Skin epidermis (tissue), 12 donors: ENCODE measurements at regions not wholly inside any gene's neighbourhood (a gene's known extent, or its start where the extent isn't known, plus 50 kb on each side); places are given as distances from the start of the nearest gene placed in this dataset.
"Not testable (repeated sequence)": the region's sequence is repeated elsewhere in the genome, so short reads cannot be mapped to it uniquely, and the experiment has no call there.

ENCODE experiments used
- H3K27ac ChIP-seq, 21 experiments: fragments of 200-600 bp; sonication (generic) in 11 of 21; one replicate each; pipeline ENCODE4 v1.5.0; 2020; ENCODE audit warnings: mild to moderate bottlenecking in 3 of 21, inconsistent platforms in 2 of 21, moderate library complexity in 2 of 21
- H3K4me3 ChIP-seq, 7 experiments: fragments of 200-600 bp; sonication (generic) in 2 of 7; one replicate each; pipeline ENCODE4 v1.5.0; 2020; ENCODE audit warnings: inconsistent platforms in 2 of 7, mild to moderate bottlenecking in 2 of 7, moderate library complexity in 1 of 7

DNA sequence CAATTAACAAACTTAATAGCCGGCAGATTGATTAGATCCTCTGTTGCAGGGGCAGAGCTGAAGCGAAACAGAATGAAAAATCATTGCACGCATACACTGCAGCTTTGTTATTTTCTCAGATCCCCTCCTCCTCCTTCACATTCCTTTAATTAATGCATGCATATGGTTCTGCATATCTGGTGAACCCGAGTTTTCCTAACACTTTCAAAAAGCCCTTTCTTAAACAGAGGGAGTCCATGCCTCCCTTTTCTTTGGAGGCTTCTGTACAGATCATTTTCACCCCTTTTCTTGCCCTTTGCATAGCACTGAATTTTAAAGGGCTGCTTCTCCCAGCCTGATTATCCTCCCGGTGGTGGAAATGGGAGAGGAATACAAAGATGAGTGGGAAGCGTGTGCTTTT, 136.6 kb upstream of the TBCA start:
- no peak overlapping the region for H3K4me3 ChIP-seq
- no peak overlapping the region for H3K27ac ChIP-seq

DNA sequence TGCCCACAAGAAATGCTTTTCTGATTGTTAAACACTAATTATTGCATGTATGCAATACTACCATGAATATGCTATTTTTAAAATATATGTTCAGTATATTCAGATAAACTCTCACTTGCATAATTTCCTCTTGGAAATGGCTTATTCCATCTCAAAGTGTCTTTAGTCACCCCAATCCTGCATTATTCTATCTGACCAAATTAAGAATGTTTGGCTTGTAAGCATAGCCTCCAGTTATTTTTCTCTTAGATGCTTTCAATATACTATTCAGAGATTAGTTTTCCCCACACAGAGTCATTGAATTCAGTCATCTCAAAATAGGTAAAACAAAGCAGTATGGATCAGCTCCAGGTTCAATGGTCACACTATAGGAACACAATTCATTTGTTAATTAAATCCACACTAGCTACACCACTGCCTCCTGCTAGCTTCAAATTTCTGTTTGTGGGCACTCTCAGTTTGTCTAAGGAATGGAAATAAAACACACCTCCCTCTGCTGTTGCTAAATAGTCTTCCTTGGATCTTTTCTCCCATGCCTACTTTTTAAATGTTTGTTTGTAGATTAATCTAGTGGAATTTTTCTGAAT, 134.6 kb upstream of the TBCA start:
- H3K4me3 ChIP-seq = no peak overlapping the region
- H3K27ac ChIP-seq = no peak overlapping the region

DNA sequence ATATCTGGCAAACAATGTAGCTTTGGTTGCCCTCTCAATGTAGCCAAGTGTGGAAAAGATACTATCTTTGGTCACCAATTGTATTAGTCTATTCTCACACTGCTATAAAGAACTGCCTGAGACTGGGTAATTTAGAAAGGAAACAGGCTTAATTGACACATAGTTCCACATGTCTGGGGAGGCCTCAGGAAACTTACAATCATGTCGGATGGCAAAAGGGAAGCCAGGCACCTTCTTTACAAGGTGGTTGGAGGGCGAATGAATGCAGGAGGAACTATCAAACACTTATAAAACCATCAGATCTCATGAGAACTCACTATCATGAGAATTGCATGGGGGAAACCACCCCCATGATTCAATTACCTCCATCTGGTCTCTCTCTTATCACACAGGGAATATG, 133.1 kb upstream of the TBCA start:
- Histone ChIP-seq H3K27ac (no peak overlapping the region), H3K4me3 (no peak overlapping the region)

DNA sequence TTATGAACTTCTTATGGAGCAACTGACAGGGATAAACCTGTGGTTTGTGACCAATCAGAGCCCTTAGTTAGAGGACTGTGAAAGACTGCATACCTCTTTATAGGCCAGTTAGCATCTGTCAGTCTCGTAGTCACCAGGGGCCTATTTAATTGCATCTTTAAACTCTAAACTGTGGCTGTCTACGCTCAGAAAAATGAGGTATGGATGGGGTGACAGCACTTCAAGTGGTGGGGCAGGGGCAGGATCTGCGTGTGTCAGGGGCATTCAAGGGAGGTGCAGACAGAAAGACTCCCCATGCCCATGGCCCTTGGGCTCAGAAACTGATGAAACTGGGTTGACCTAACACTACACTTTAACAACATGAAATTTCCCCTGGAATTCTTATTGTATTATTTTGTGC, 132.6 kb upstream of the TBCA start:
- Histone ChIP-seq H3K4me3 (no peak overlapping the region), H3K27ac (no peak overlapping the region)

GRCh38 chr5:77907786-77908185, 131.6 kb upstream of the TBCA start:
- Histone ChIP-seq H3K4me3 (no peak overlapping the region), H3K27ac (no peak overlapping the region)

GRCh38 chr5:77906806-77907205, 130.7 kb upstream of the TBCA start:
- H3K27ac ChIP-seq = no peak overlapping the region
- H3K4me3 ChIP-seq = no peak overlapping the region

- Histone ChIP-seq H3K27ac (no peak overlapping the region), H3K4me3 (no peak overlapping the region)
Measured at GRCh38 chr5:77904362-77904761, 128.2 kb upstream of the TBCA start.

GRCh38 chr5:77900691-77901090, 124.6 kb upstream of the TBCA start:
- H3K27ac ChIP-seq = no peak overlapping the region
- no peak overlapping the region for H3K4me3 ChIP-seq

- no peak overlapping the region for H3K27ac ChIP-seq
- no peak overlapping the region for H3K4me3 ChIP-seq
Measured at GRCh38 chr5:77898385-77898784, 122.2 kb upstream of the TBCA start.

DNA sequence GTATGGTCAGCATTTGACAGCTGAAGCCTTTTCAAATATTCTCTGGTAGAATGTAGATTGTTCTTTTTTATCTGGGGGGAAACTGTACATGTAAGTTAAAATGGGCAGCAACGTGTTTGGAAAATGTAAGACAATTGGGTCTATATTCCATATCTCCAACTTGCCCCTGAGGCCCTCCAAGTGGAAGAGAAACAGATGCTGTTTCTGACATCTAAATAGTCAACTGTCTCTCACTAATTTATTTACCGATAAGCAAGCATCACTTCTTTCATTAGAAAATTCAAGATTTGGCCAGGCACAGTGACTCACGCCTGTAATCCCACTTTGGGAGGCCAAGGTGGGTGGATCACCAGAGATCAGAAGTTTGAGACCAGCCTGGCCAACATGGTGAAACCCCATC, 120.2 kb upstream of the TBCA start:
- H3K4me3 ChIP-seq = no peak overlapping the region
- no peak overlapping the region for H3K27ac ChIP-seq

DNA sequence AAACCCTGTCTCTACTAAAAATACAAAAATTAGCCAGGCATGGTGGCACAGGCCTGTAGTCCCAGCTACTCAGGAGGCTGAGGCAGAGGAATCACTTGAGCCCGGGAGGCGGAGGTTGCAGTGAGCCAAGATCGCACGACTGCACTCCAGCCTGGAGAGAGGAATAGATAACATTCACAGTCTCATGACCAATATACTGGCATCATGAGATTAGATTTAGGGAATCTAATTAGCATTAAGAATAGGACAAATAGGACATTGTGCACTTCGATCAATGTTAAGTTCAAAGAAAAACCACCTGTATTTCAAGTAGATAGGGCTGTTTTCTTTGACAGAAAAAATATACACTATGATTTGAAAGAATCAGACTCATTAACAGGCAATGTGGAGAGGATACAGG, 118.0 kb upstream of the TBCA start:
- H3K4me3 ChIP-seq, H3K27ac ChIP-seq: not testable (repeated sequence)

- Histone ChIP-seq H3K27ac (no peak overlapping the region), H3K4me3 (no peak overlapping the region)
Measured at GRCh38 chr5:77893225-77893860, 117.2 kb upstream of the TBCA start.

- H3K27ac ChIP-seq = no peak overlapping the region
- H3K4me3 ChIP-seq = no peak overlapping the region
Measured at GRCh38 chr5:77892061-77893010, 116.2 kb upstream of the TBCA start.

DNA sequence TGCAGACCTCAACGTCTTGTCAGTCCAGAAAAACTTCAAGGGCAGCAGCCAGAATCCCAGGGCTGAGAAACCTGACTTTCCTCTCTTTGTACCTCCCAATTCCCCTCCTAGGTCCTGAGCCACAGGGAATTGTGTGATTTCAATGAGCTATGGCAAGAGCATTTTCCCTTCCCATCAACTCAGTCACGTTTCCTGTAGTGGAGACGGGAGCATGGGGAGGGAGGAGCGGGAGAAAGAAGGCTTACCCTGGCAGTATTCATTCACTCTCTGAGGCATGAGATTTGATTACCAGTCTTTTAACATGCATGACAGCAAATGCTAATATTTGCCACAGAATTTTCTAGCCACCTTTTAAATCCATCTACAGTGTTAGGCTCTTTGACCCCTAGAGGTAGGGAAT, 109.4 kb upstream of the TBCA start:
- Histone ChIP-seq H3K4me3 (no peak overlapping the region), H3K27ac (no peak overlapping the region)

GRCh38 chr5:77882670-77883257, 106.6 kb upstream of the TBCA start:
- no peak overlapping the region for H3K27ac ChIP-seq
- H3K4me3 ChIP-seq = no peak overlapping the region

GRCh38 chr5:77881528-77881927, 105.4 kb upstream of the TBCA start:
- no peak overlapping the region for H3K27ac ChIP-seq
- no peak overlapping the region for H3K4me3 ChIP-seq

DNA sequence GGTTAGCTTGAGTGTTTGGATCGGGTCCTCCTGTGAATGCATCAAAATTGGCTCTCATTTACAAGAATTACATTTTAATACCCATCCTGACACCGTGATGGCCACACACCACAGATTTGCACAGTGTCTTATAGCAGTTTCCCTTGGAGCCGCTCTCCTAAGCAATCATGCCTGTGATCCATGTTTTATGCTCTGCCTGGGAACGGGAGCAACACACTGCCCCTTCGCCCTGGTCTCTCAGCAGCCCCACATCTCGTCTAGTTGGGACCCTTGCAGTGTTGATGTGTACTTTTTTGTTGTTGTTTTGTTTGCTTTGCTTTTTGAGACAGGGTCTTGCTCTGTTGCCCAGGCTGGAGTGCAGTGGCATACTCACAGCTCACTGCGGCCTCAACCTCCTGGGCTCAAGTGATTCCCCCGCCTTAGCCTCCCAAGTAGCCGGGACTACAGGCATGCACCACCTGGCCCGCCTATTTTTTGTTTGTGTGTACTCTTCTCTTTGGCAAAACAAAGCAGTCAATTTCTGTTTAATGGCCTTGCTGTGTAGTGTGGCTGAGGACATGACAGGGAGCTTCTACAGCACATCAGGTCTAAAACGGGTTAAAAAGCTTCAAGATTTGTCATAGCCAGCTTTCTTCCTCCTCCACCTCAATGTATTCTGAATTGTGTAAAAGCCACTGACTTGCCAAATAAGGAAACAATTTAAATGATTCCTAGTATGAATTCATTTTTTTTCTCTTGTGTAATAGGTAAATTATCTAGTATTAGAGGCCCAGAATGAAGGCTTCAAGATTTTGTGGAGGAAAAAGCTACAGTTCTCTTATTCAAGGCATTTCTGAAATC, 101.6 kb upstream of the TBCA start:
- no peak overlapping the region for H3K4me3 ChIP-seq
- H3K27ac ChIP-seq = no peak overlapping the region

DNA sequence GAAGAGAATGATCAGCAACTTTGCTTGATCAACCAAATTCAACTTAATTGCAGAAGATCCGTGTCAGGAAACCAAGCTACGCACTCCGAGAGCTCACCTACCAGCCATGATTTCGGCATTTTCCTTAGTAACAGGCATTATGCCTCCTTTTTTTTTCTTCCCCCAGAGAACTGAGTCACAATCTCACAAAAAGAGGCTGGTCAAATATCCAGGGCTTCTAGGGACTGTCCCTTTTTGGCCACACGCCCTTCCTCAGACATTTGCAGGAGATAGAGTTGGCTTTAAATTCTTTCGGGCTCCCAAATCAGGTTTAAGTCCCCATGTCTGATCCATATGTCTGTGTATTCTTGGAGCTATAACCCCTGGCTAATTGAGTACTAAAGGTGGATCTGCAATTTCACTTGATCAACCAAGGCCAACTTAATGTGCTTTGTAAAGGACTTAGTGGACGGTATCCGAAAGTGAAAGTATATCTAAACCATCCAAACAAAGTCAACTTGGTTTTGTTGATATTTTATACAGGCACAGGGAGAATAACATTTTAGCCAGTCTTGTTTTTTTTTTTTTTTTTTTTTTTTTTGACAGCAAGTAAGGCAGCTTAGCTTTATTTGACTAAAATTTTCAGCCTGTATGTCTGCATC, 100.8 kb upstream of the TBCA start:
- Histone ChIP-seq H3K4me3 (no peak overlapping the region), H3K27ac (no peak overlapping the region)

- H3K4me3 ChIP-seq = no peak overlapping the region
- no peak overlapping the region for H3K27ac ChIP-seq
Measured at GRCh38 chr5:77876316-77876715, 100.2 kb upstream of the TBCA start.
